SK-N-SH (cell line): ENCODE measurements at regions not wholly inside any gene's neighbourhood (a gene's known extent, or its start where the extent isn't known, plus 50 kb on each side); places are given as distances from the start of the nearest gene placed in this dataset.

ENCODE experiments used
- CTCF ChIP-seq: fragments of 200-600 bp; sonication (generic); IDR thresholded peaks from 2 replicates; pipeline ENCODE4 v1.6.1; 2017; ENCODE audit warnings: antibody characterized with exemption, mild to moderate bottlenecking, moderate library complexity
- ELF1 ChIP-seq: IDR thresholded peaks from 2 replicates; pipeline ENCODE4 v1.4.0; 2012
- EP300 ChIP-seq, 2 experiments: IDR thresholded peaks; 2 replicates each; pipeline versions ENCODE4 v1.4.0 to v1.6.1; 2012; ENCODE audit warnings: borderline replicate concordance in 1 of 2, low read depth in 1 of 2, low read length in 1 of 2
- FOXJ3 ChIP-seq: sonication (generic); formaldehyde crosslinking; IDR thresholded peaks from 2 replicates; pipeline ENCODE4 v1.5.1; 2020; ENCODE audit warnings: mild to moderate bottlenecking, missing genetic modification reagents
- NRF1 ChIP-seq: IDR thresholded peaks from 2 replicates; pipeline ENCODE4 v1.6.1; 2012; ENCODE audit warnings: low read depth, mild to moderate bottlenecking, low read length
- REST ChIP-seq: IDR thresholded peaks from 2 replicates; pipeline ENCODE4 v1.6.1; 2012; ENCODE audit warnings: mild to moderate bottlenecking, low read depth, low read length, moderate library complexity
- SIN3A ChIP-seq: IDR thresholded peaks from 2 replicates; pipeline ENCODE4 v1.6.1; 2012; ENCODE audit warnings: low read depth, mild to moderate bottlenecking, low read length, moderate library complexity, borderline replicate concordance
- ZBTB33 ChIP-seq: IDR thresholded peaks from 2 replicates; pipeline ENCODE4 v1.4.0; 2012; ENCODE audit warnings: low read depth, borderline replicate concordance

GRCh38 chr10:117074621-117075020 lies 63.4 kb downstream of the VAX1 start:
- TF ChIP-seq CTCF (0 out of 2 replicates have a peak, but pooled peaks have one; percentile 19), REST (no peak), ZBTB33 (no peak), NRF1 (no peak), FOXJ3 (CRISPR knock-in tag) (no peak), EP300 (IDR thresholded peaks at IDR 0.05; ENCODE audit: borderline replicate concordance in 1 of 2, low read depth in 1 of 2, low read length in 1 of 2) (no peak), ELF1 (no peak), SIN3A (no peak)
